ENCODE measurements at regions not wholly inside any gene's neighbourhood (a gene's known extent, or its start where the extent isn't known, plus 50 kb on each side); places are given as distances from the start of the nearest gene placed in this dataset.
"Not testable (repeated sequence)": the region's sequence is repeated elsewhere in the genome, so short reads cannot be mapped to it uniquely, and the experiment has no call there.

- TF ChIP-seq CTCF (conservative IDR thresholded peaks at IDR 0.05), result no peak
- TF ChIP-seq ZFX (IDR thresholded peaks at IDR 0.05), result no peak
- H3K27ac ChIP-seq, result no peak overlapping the region
Measured at GRCh38 chr2:185578322-185578721, 160.3 kb upstream of the FSIP2 start.

- peak overlapping the region; percentile 78 for H3K27ac ChIP-seq
- TF ChIP-seq ZFX (IDR thresholded peaks at IDR 0.05), result no peak
- TF ChIP-seq CTCF (conservative IDR thresholded peaks at IDR 0.05), result no peak
Measured at GRCh38 chr2:185583058-185583816, 155.4 kb upstream of the FSIP2 start.

- H3K27ac ChIP-seq, result not testable (repeated sequence)
Measured at GRCh38 chr2:185585165-185585564, 153.4 kb upstream of the FSIP2 start.

- H3K27ac ChIP-seq, result not testable (repeated sequence)
Measured at GRCh38 chr2:185591276-185591675, 147.3 kb upstream of the FSIP2 start.

GRCh38 chr2:185607945-185608344 lies 130.7 kb upstream of the FSIP2 start:
- no peak for TF ChIP-seq CTCF (conservative IDR thresholded peaks at IDR 0.05)
- TF ChIP-seq ZFX (IDR thresholded peaks at IDR 0.05), result no peak
- H3K27ac ChIP-seq, result no peak overlapping the region

GRCh38 chr2:185608799-185609198 lies 129.8 kb upstream of the FSIP2 start:
- H3K27ac ChIP-seq, result no peak overlapping the region
- 0 out of 2 replicates have a peak, but pooled peaks have one; percentile 15 for TF ChIP-seq CTCF (conservative IDR thresholded peaks at IDR 0.05)
- no peak for TF ChIP-seq ZFX (IDR thresholded peaks at IDR 0.05)

- no peak for TF ChIP-seq CTCF (conservative IDR thresholded peaks at IDR 0.05)
- no peak overlapping the region for H3K27ac ChIP-seq
Measured at GRCh38 chr2:185610301-185610700, 128.3 kb upstream of the FSIP2 start.

- no peak for TF ChIP-seq ZFX (IDR thresholded peaks at IDR 0.05)
- TF ChIP-seq CTCF (conservative IDR thresholded peaks at IDR 0.05), result no peak
- no peak overlapping the region for H3K27ac ChIP-seq
Measured at GRCh38 chr2:185618625-185619024, 120.0 kb upstream of the FSIP2 start.

Measured in C4-2B (cell line).